H9 (cell line): ENCODE measurements at regions not wholly inside any gene's neighbourhood (a gene's known extent, or its start where the extent isn't known, plus 50 kb on each side); places are given as distances from the start of the nearest gene placed in this dataset.

Experiments
- DNase-seq: peaks from one replicate; pipeline ENCODE4 v3.0.0-alpha.2; 2017
- H2AFZ ChIP-seq: one replicate; pipeline ENCODE4 v1.6.1; 2013; ENCODE audit warnings: mild to moderate bottlenecking, low read length, control low read depth, moderate library complexity
- H2AK5ac ChIP-seq: 2 replicates; pipeline ENCODE4 v1.6.1; 2013; ENCODE audit warnings: low read length, control low read depth, mixed read lengths; ENCODE audit not compliant: insufficient read length
- H2BK120ac ChIP-seq: one replicate; pipeline ENCODE4 v1.6.1; 2013; ENCODE audit warnings: low read depth, mild to moderate bottlenecking, low read length, control low read depth, inconsistent platforms; ENCODE audit not compliant: poor library complexity, severe bottlenecking
- H2BK12ac ChIP-seq: 2 replicates; pipeline ENCODE4 v1.6.1; 2013; ENCODE audit warnings: low read length, control low read depth, mixed read lengths, low read depth; ENCODE audit not compliant: insufficient read length
- H2BK15ac ChIP-seq: 2 replicates; pipeline ENCODE4 v1.6.1; 2013; ENCODE audit warnings: low read depth, low read length, control low read depth
- H2BK20ac ChIP-seq: one replicate; pipeline ENCODE4 v1.6.1; 2013; ENCODE audit warnings: low read depth, mild to moderate bottlenecking, low read length, control low read depth, inconsistent platforms; ENCODE audit not compliant: poor library complexity, severe bottlenecking
- H2BK5ac ChIP-seq: 2 replicates; pipeline ENCODE4 v1.6.1; 2013; ENCODE audit warnings: low read length, control low read depth, mixed read lengths; ENCODE audit not compliant: insufficient read length
- H3K14ac ChIP-seq: 2 replicates; pipeline ENCODE4 v1.6.1; 2013; ENCODE audit warnings: low read length, control low read depth; ENCODE audit not compliant: insufficient read depth
- H3K18ac ChIP-seq: 2 replicates; pipeline ENCODE4 v1.6.1; 2013; ENCODE audit warnings: low read depth, mild to moderate bottlenecking, mixed read lengths, low read length, control low read depth; ENCODE audit not compliant: insufficient read length
- H3K23ac ChIP-seq: 2 replicates; pipeline ENCODE4 v1.6.1; 2013; ENCODE audit warnings: low read length, control low read depth, mixed read lengths, low read depth; ENCODE audit not compliant: insufficient read length
- H3K23me2 ChIP-seq: 2 replicates; pipeline ENCODE4 v1.6.1; 2013; ENCODE audit warnings: low read depth, mild to moderate bottlenecking, mixed read lengths, low read length, control low read depth; ENCODE audit not compliant: insufficient read length, poor library complexity, severe bottlenecking
- H3K27ac ChIP-seq: 2 replicates; pipeline ENCODE4 v1.5.1; 2013; ENCODE audit warnings: low read length, control low read depth, mixed read lengths, low read depth; ENCODE audit not compliant: insufficient read length
- H3K27me3 ChIP-seq: 2 replicates; pipeline ENCODE4 v1.6.1; 2013; ENCODE audit warnings: low read length, control low read depth, inconsistent platforms; ENCODE audit not compliant: insufficient read depth
- H3K4ac ChIP-seq: 2 replicates; pipeline ENCODE4 v1.6.1; 2013; ENCODE audit warnings: low read depth, mild to moderate bottlenecking, control low read depth, inconsistent platforms, low read length, moderate library complexity
- H3K4me1 ChIP-seq: 2 replicates; pipeline ENCODE4 v1.6.1; 2013; ENCODE audit warnings: low read length, control low read depth, inconsistent platforms; ENCODE audit not compliant: insufficient read depth
- H3K4me2 ChIP-seq: 2 replicates; pipeline ENCODE4 v1.6.1; 2013; ENCODE audit warnings: low read length, control low read depth, mixed read lengths; ENCODE audit not compliant: insufficient read length, insufficient read depth
- H3K56ac ChIP-seq: 2 replicates; pipeline ENCODE4 v1.6.1; 2013; ENCODE audit warnings: low read depth, mild to moderate bottlenecking, mixed read lengths, low read length, control low read depth; ENCODE audit not compliant: insufficient read length
- H3K79me1 ChIP-seq: 2 replicates; pipeline ENCODE4 v1.6.1; 2013; ENCODE audit warnings: low read depth, mild to moderate bottlenecking, moderate library complexity, low read length, control low read depth, inconsistent platforms; ENCODE audit not compliant: insufficient read depth, poor library complexity, severe bottlenecking
- H3K79me2 ChIP-seq: 2 replicates; pipeline ENCODE4 v1.6.1; 2013; ENCODE audit warnings: low read length, control low read depth, inconsistent platforms; ENCODE audit not compliant: insufficient read depth
- H3K9ac ChIP-seq: 2 replicates; pipeline ENCODE4 v1.6.1; 2013; ENCODE audit warnings: low read length, control low read depth, mixed read lengths; ENCODE audit not compliant: insufficient read length; ENCODE audit errors: extremely low read depth
- H3K9me3 ChIP-seq: one replicate; pipeline ENCODE4 v1.6.1; 2013; ENCODE audit warnings: low read depth, low read length, inconsistent platforms; ENCODE audit not compliant: control insufficient read depth
- H3T11ph ChIP-seq: one replicate; pipeline ENCODE4 v1.6.1; 2013; ENCODE audit warnings: mild to moderate bottlenecking, low read length, control low read depth, inconsistent platforms
- H4K20me1 ChIP-seq: one replicate; pipeline ENCODE4 v1.6.1; 2013; ENCODE audit not compliant: control insufficient read depth, insufficient read length, insufficient read depth
- H4K5ac ChIP-seq: 2 replicates; pipeline ENCODE4 v1.6.1; 2013; ENCODE audit warnings: low read depth, mild to moderate bottlenecking, mixed read lengths, low read length, control low read depth; ENCODE audit not compliant: insufficient read length
- H4K8ac ChIP-seq: replicated peaks from 2 replicates; pipeline ENCODE4 v1.6.1; 2013; ENCODE audit warnings: low read length, control low read depth, mixed read lengths, low read depth; ENCODE audit not compliant: insufficient read length
- H4K91ac ChIP-seq: 2 replicates; pipeline ENCODE4 v1.6.1; 2013; ENCODE audit warnings: low read depth, mild to moderate bottlenecking, moderate library complexity, mixed read lengths, low read length, control low read depth; ENCODE audit not compliant: insufficient read length
- H3K27ac Mint-ChIP-seq, 3 experiments: 2 replicates in 2 of 3; 3 replicates in 1 of 3; pipeline ENCODE4 v1.8.0; 2020 to 2021; ENCODE audit warnings: mixed read lengths in 3 of 3, mild to moderate bottlenecking in 1 of 3, moderate library complexity in 1 of 3
- H3K27me3 Mint-ChIP-seq: 2 replicates; pipeline ENCODE4 v1.8.0; 2021; ENCODE audit warnings: low read depth, mild to moderate bottlenecking, moderate library complexity, mixed read lengths
- H3K36me3 Mint-ChIP-seq, 3 experiments: 2 replicates in 2 of 3; 3 replicates in 1 of 3; pipeline ENCODE4 v1.8.0; 2020 to 2021; ENCODE audit warnings: low read depth in 3 of 3, mixed read lengths in 3 of 3; ENCODE audit not compliant: insufficient read depth in 1 of 3
- H3K4me1 Mint-ChIP-seq, 2 experiments: 2 replicates each; pipeline ENCODE4 v1.8.0; 2020; ENCODE audit warnings: mixed read lengths in 2 of 2
- H3K4me3 Mint-ChIP-seq, 2 experiments: 2 replicates in 1 of 2; 3 replicates in 1 of 2; pipeline ENCODE4 v1.8.0; 2020 to 2021; ENCODE audit warnings: mild to moderate bottlenecking in 2 of 2, mixed read lengths in 2 of 2, moderate library complexity in 1 of 2
- H3K9me3 Mint-ChIP-seq, 2 experiments: 2 replicates in 1 of 2; 3 replicates in 1 of 2; pipeline ENCODE4 v1.8.0; 2020; ENCODE audit warnings: mild to moderate bottlenecking in 2 of 2, mixed read lengths in 2 of 2, moderate library complexity in 1 of 2
- WGBS: extraction: QIAGEN DNeasy Blood & Tissue Kit; methylation state at CpG from one replicate; pipeline ENCODE4 v1.1.7; 2013; ENCODE audit warnings: missing lambda C conversion rate, low lambda C conversion rate, mixed read lengths; ENCODE audit not compliant: insufficient read length; ENCODE audit errors: extremely low coverage; 5-methylcytosine and 5-hydroxymethylcytosine counted together
- TF ChIP-seq, protein P1 (sequence below): fragments of 200-600 bp; sonication (generic); conservative IDR thresholded peaks from 3 replicates; pipeline ENCODE4 v1.8.0; 2021; ENCODE audit warnings: antibody characterized with exemption, mild to moderate bottlenecking

DNA sequence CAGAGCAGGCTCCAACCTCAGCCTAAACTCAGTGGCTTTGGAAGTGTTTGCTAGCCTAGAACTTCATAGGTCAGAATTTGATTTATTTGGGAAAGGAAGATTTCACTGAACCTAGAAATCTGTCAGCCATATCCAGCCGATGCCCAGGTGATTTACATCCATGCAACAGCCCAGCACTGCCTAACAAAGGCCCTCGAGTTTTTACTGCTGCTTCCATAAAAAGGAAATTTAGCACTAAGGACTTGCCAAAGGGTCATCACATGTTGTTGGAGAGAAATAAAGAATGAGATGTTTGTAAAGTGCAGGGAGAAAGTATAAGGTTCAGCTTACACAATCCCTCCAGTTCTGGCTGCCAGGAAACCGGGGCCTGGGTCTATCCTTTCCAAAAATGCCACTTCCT lies 614.2 kb downstream of the BCL11A start:
- Histone ChIP-seq H3T11ph (no peak overlapping the region), H4K91ac (no peak overlapping the region), H2BK12ac (no peak overlapping the region), H3K56ac (no peak overlapping the region), H3K9ac (no peak overlapping the region), H3K18ac (no peak overlapping the region), H2AFZ (no peak overlapping the region), H3K4me2 (no peak overlapping the region), H3K4me1 (no peaks in the 10 kb centered on the region), H4K8ac (no peak overlapping the region), H3K9me3 (no peaks in the 10 kb centered on the region), H3K14ac (no peak overlapping the region), H3K79me2 (no peaks in the 10 kb centered on the region), H2BK15ac (no peak overlapping the region), H4K20me1 (no peaks in the 10 kb centered on the region), H2BK120ac (no peak overlapping the region), H2BK20ac (no peak overlapping the region), H3K23me2 (no peaks in the 10 kb centered on the region), H2BK5ac (no peak overlapping the region), H2AK5ac (no peak overlapping the region), H3K27me3 (no peaks in the 10 kb centered on the region), H3K79me1 (no peaks in the 10 kb centered on the region), H3K27ac (no peak overlapping the region), H3K23ac (no peak overlapping the region), H3K4ac (no peak overlapping the region), H4K5ac (no peak overlapping the region)
- Mint-ChIP-seq H3K4me1 (peaks cover 3 to 4% of the 10 kb centered on the region in 2 experiments; a peak in 3 of 4 replicates), H3K27ac (no peak overlapping the region), H3K27me3 (no peaks in the 10 kb centered on the region), H3K36me3 (no peaks in the 10 kb centered on the region), H3K9me3 (no peaks in the 10 kb centered on the region), H3K4me3 (no peak overlapping the region)
- TF ChIP-seq, protein P1, sequence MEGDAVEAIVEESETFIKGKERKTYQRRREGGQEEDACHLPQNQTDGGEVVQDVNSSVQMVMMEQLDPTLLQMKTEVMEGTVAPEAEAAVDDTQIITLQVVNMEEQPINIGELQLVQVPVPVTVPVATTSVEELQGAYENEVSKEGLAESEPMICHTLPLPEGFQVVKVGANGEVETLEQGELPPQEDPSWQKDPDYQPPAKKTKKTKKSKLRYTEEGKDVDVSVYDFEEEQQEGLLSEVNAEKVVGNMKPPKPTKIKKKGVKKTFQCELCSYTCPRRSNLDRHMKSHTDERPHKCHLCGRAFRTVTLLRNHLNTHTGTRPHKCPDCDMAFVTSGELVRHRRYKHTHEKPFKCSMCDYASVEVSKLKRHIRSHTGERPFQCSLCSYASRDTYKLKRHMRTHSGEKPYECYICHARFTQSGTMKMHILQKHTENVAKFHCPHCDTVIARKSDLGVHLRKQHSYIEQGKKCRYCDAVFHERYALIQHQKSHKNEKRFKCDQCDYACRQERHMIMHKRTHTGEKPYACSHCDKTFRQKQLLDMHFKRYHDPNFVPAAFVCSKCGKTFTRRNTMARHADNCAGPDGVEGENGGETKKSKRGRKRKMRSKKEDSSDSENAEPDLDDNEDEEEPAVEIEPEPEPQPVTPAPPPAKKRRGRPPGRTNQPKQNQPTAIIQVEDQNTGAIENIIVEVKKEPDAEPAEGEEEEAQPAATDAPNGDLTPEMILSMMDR, result no peak
- DNase-seq, result no peak
- no CpG with 5 or more reads among the region's 3 CpGs for WGBS
